HEK293 (cell line): ENCODE measurements at regions not wholly inside any gene's neighbourhood (a gene's known extent, or its start where the extent isn't known, plus 50 kb on each side); places are given as distances from the start of the nearest gene placed in this dataset.

Source experiments
- CTCF ChIA-PET: fragments of 350-600 bp; formaldehyde crosslinking; extraction: SDS; loops from one replicate; lab custom pipeline; 2021; ENCODE audit warnings: antibody characterized with exemption; lab: Yijun Ruan, JAX
- POLR2A ChIA-PET: fragments of 300-600 bp; formaldehyde crosslinking; extraction: SDS; loops from one replicate; lab custom pipeline; 2020; ENCODE audit warnings: antibody characterized with exemption, inconsistent platforms; lab: Yijun Ruan, JAX
- H3K27ac ChIP-seq: fragments of 200-500 bp; sonication (Bioruptor generic); 2 replicates; pipeline ENCODE4 v1.5.1; 2014; ENCODE audit warnings: low read depth, low read length, control low read depth, inconsistent platforms; ENCODE audit errors: extremely low read depth
- H3K36me3 ChIP-seq, 2 experiments: fragments of 200-500 bp in 1 of 2; sonication (Bioruptor generic) in 1 of 2; 1 replicate in 1 of 2; 2 replicates in 1 of 2; pipeline ENCODE4 v1.5.1; 2014 to 2017; ENCODE audit warnings: inconsistent platforms in 2 of 2, low read length in 2 of 2; ENCODE audit not compliant: control insufficient read depth in 2 of 2, insufficient read depth in 1 of 2
- H3K4me1 ChIP-seq: fragments of 200-500 bp; sonication (Bioruptor generic); 2 replicates; pipeline ENCODE4 v1.5.1; 2014; ENCODE audit warnings: mild to moderate bottlenecking, low read length, inconsistent platforms; ENCODE audit not compliant: control insufficient read depth, insufficient read depth
- H3K4me3 ChIP-seq: 2 replicates; pipeline ENCODE4 v1.5.1; 2011; ENCODE audit warnings: low read depth, mild to moderate bottlenecking, control low read depth, low read length, moderate library complexity
- H3K9me3 ChIP-seq: fragments of 200-500 bp; sonication (Bioruptor generic); 2 replicates; pipeline ENCODE4 v1.5.1; 2014; ENCODE audit warnings: low read depth, low read length, inconsistent platforms; ENCODE audit not compliant: control insufficient read depth, insufficient read depth
- INSM2 ChIP-seq: fragments of 450-650 bp; formaldehyde crosslinking; IDR thresholded peaks from 2 replicates; pipeline ENCODE4 v1.5.1; 2016; ENCODE audit warnings: missing biosample characterization, missing genetic modification characterization
- MYNN ChIP-seq: fragments of 450-650 bp; formaldehyde crosslinking; IDR thresholded peaks from 2 replicates; pipeline ENCODE4 v1.5.1; 2016; ENCODE audit warnings: missing biosample characterization, missing genetic modification characterization, borderline replicate concordance
- RBAK ChIP-seq: fragments of 450-650 bp; formaldehyde crosslinking; IDR thresholded peaks from 2 replicates; pipeline ENCODE4 v1.5.1; 2016; ENCODE audit warnings: missing biosample characterization, missing genetic modification characterization
- YY2 ChIP-seq: fragments of 450-650 bp; formaldehyde crosslinking; IDR thresholded peaks from 2 replicates; pipeline ENCODE4 v1.5.1; 2016; ENCODE audit warnings: missing biosample characterization, missing genetic modification characterization
- ZBTB17 ChIP-seq: fragments of 450-650 bp; formaldehyde crosslinking; IDR thresholded peaks from 2 replicates; pipeline ENCODE4 v1.5.1; 2016; ENCODE audit warnings: missing biosample characterization, missing genetic modification characterization
- ZBTB21 ChIP-seq: fragments of 450-650 bp; formaldehyde crosslinking; IDR thresholded peaks from 2 replicates; pipeline ENCODE4 v1.5.1; 2017; ENCODE audit warnings: missing biosample characterization, missing genetic modification characterization
- ZEB2 ChIP-seq: fragments of 450-650 bp; formaldehyde crosslinking; IDR thresholded peaks from 2 replicates; pipeline ENCODE4 v1.5.1; 2016; ENCODE audit warnings: missing biosample characterization, missing genetic modification characterization
- ZFP41 ChIP-seq: fragments of 450-650 bp; formaldehyde crosslinking; IDR thresholded peaks from 2 replicates; pipeline ENCODE4 v1.5.1; 2016; ENCODE audit warnings: missing biosample characterization, missing genetic modification characterization, borderline replicate concordance
- ZNF133 ChIP-seq: fragments of 450-650 bp; formaldehyde crosslinking; IDR thresholded peaks from 2 replicates; pipeline ENCODE4 v1.5.1; 2016; ENCODE audit warnings: missing biosample characterization, missing genetic modification characterization
- ZNF174 ChIP-seq: fragments of 450-650 bp; formaldehyde crosslinking; IDR thresholded peaks from 2 replicates; pipeline ENCODE4 v1.5.0; 2017; ENCODE audit warnings: missing biosample characterization, mild to moderate bottlenecking, missing genetic modification characterization
- ZNF2 ChIP-seq: fragments of 450-650 bp; formaldehyde crosslinking; IDR thresholded peaks from 2 replicates; pipeline ENCODE4 v1.5.1; 2016; ENCODE audit warnings: missing biosample characterization, missing genetic modification characterization
- ZNF221 ChIP-seq: fragments of 450-650 bp; formaldehyde crosslinking; IDR thresholded peaks from 2 replicates; pipeline ENCODE4 v1.5.1; 2017; ENCODE audit warnings: missing biosample characterization, missing genetic modification characterization, borderline replicate concordance
- ZNF302 ChIP-seq: fragments of 450-650 bp; formaldehyde crosslinking; IDR thresholded peaks from 2 replicates; pipeline ENCODE4 v1.5.1; 2016; ENCODE audit warnings: missing biosample characterization, missing genetic modification characterization, low read depth
- ZNF341 ChIP-seq: fragments of 450-650 bp; formaldehyde crosslinking; IDR thresholded peaks from 2 replicates; pipeline ENCODE4; 2016; ENCODE audit warnings: low read depth, missing biosample characterization, missing genetic modification characterization
- ZNF37A ChIP-seq: fragments of 450-650 bp; IDR thresholded peaks from 2 replicates; pipeline ENCODE4 v1.5.1; 2018; ENCODE audit warnings: missing biosample characterization, missing genetic modification characterization
- ZNF394 ChIP-seq: fragments of 450-650 bp; formaldehyde crosslinking; IDR thresholded peaks from 2 replicates; pipeline ENCODE4 v1.5.1; 2016; ENCODE audit warnings: missing biosample characterization, missing genetic modification characterization, mild to moderate bottlenecking, moderate library complexity, borderline replicate concordance
- ZNF398 ChIP-seq: fragments of 450-650 bp; formaldehyde crosslinking; IDR thresholded peaks from 2 replicates; pipeline ENCODE4 v1.5.1; 2017; ENCODE audit warnings: missing biosample characterization, missing genetic modification characterization
- ZNF423 ChIP-seq: fragments of 450-650 bp; formaldehyde crosslinking; IDR thresholded peaks from 2 replicates; pipeline ENCODE4 v1.5.1; 2016; ENCODE audit warnings: missing biosample characterization, missing genetic modification characterization
- ZNF514 ChIP-seq: fragments of 450-650 bp; formaldehyde crosslinking; IDR thresholded peaks from 2 replicates; pipeline ENCODE4 v1.5.1; 2016; ENCODE audit warnings: missing biosample characterization, missing genetic modification characterization
- ZNF521 ChIP-seq: fragments of 450-650 bp; formaldehyde crosslinking; IDR thresholded peaks from 2 replicates; pipeline ENCODE4 v1.5.1; 2017; ENCODE audit warnings: missing biosample characterization, mild to moderate bottlenecking, missing genetic modification characterization
- ZNF529 ChIP-seq: fragments of 450-650 bp; formaldehyde crosslinking; IDR thresholded peaks from 2 replicates; pipeline ENCODE4 v1.5.1; 2017; ENCODE audit warnings: missing genetic modification characterization, missing biosample characterization; ENCODE audit not compliant: insufficient replicate concordance
- ZNF623 ChIP-seq: fragments of 450-650 bp; formaldehyde crosslinking; IDR thresholded peaks from 2 replicates; pipeline ENCODE4 v1.5.1; 2016; ENCODE audit warnings: missing biosample characterization, missing genetic modification characterization
- ZNF624 ChIP-seq: fragments of 450-650 bp; formaldehyde crosslinking; IDR thresholded peaks from 2 replicates; pipeline ENCODE4 v1.5.1; 2017; ENCODE audit warnings: missing biosample characterization, missing genetic modification characterization
- ZSCAN4 ChIP-seq: fragments of 450-650 bp; formaldehyde crosslinking; IDR thresholded peaks from 2 replicates; pipeline ENCODE4 v1.5.1; 2017; ENCODE audit warnings: missing biosample characterization, missing genetic modification characterization
- ZSCAN5A ChIP-seq: fragments of 450-650 bp; formaldehyde crosslinking; IDR thresholded peaks from 2 replicates; pipeline ENCODE4 v1.5.1; 2016; ENCODE audit warnings: missing biosample characterization, missing genetic modification characterization

- Histone ChIP-seq H3K4me1 (peaks cover 4% of the 10 kb centered on the region), H3K27ac (no peak overlapping the region), H3K36me3 (no peaks in the 10 kb centered on the region), H3K9me3 (no peaks in the 10 kb centered on the region), H3K4me3 (no peak overlapping the region)
- ChIA-PET POLR2A (no interaction called here), CTCF (no interaction called here)
- TF ChIP-seq ZNF623 (tag by site-specific recombination) (no peak), ZNF37A (tag by site-specific recombination) (no peak), ZEB2 (tag by site-specific recombination) (no peak), ZNF521 (tag by site-specific recombination) (no peak), ZNF2 (tag by site-specific recombination) (no peak), ZNF341 (tag by site-specific recombination) (no peak), ZSCAN5A (tag by site-specific recombination) (no peak)
Observed at GRCh38 chr1:58983162-58983561, 199.3 kb upstream of the JUN start.

GRCh38 chr1:58983633-58984245, 199.9 kb upstream of the JUN start:
- no peak overlapping the region for H3K27ac ChIP-seq
- ChIA-PET POLR2A (no interaction called here), CTCF (interaction anchor here (0.7 kb wide), 1 partner anchor 94 kb away, joined by 3 read pairs; no protein-coding TSS in a partner anchor)
- H3K4me1 ChIP-seq: peaks cover 4% of the 10 kb centered on the region
- H3K4me3 ChIP-seq: no peak overlapping the region
- peak; percentile 39; the same call in 1 of the 2 replicates for TF ChIP-seq ZNF133 (tag by site-specific recombination)
- TF ChIP-seq ZNF514 (tag by site-specific recombination): no peak
- TF ChIP-seq ZNF341 (tag by site-specific recombination): no peak
- TF ChIP-seq ZNF302 (tag by site-specific recombination): no peak
- TF ChIP-seq ZNF174 (tag by site-specific recombination): no peak
- peak; percentile 55; the same call in 1 of the 2 replicates for TF ChIP-seq ZSCAN4 (tag by site-specific recombination)
- TF ChIP-seq ZBTB21 (tag by site-specific recombination): no peak
- no peak for TF ChIP-seq ZNF394
- TF ChIP-seq ZNF529 (tag by site-specific recombination): no peak
- no peaks in the 10 kb centered on the region for H3K36me3 ChIP-seq
- H3K9me3 ChIP-seq: no peaks in the 10 kb centered on the region

- Histone ChIP-seq H3K4me3 (no peak overlapping the region), H3K9me3 (no peaks in the 10 kb centered on the region), H3K4me1 (peaks cover 4% of the 10 kb centered on the region), H3K27ac (no peak overlapping the region), H3K36me3 (no peaks in the 10 kb centered on the region)
- ChIA-PET POLR2A (no interaction called here), CTCF (no interaction called here)
- no peak for TF ChIP-seq ZNF221 (tag by site-specific recombination)
- TF ChIP-seq ZNF398 (tag by site-specific recombination): no peak
- no peak for TF ChIP-seq ZBTB17 (tag by site-specific recombination)
- no peak for TF ChIP-seq MYNN (tag by site-specific recombination)
- TF ChIP-seq ZFP41 (tag by site-specific recombination): no peak
- no peak for TF ChIP-seq ZNF624 (tag by site-specific recombination)
- no peak for TF ChIP-seq YY2
- no peak for TF ChIP-seq INSM2 (tag by site-specific recombination)
- no peak for TF ChIP-seq ZNF423 (tag by site-specific recombination)
- TF ChIP-seq RBAK: no peak
Observed at GRCh38 chr1:58986996-58987767, 203.3 kb upstream of the JUN start.
